H1 (cell line): ENCODE measurements at regions not wholly inside any gene's neighbourhood (a gene's known extent, or its start where the extent isn't known, plus 50 kb on each side); places are given as distances from the start of the nearest gene placed in this dataset.

Source experiments
- BCL11A ChIP-seq, 2 experiments: IDR thresholded peaks; one replicate each; pipeline ENCODE4 v1.6.1; 2011; ENCODE audit warnings: low read depth in 2 of 2, low read length in 2 of 2, mild to moderate bottlenecking in 2 of 2
- EZH2 ChIP-seq: fragments of 200-600 bp; sonication (generic); IDR thresholded peaks from 2 replicates; pipeline ENCODE4 v1.7.1; 2012; ENCODE audit warnings: low read depth, mild to moderate bottlenecking, moderate library complexity, low read length, inconsistent platforms; ENCODE audit not compliant: severe bottlenecking
- NANOG ChIP-seq: IDR thresholded peaks from 2 replicates; pipeline ENCODE4 v1.6.1; 2011; ENCODE audit warnings: low read length, low read depth, mild to moderate bottlenecking, inconsistent platforms; ENCODE audit not compliant: insufficient read depth, poor library complexity, severe bottlenecking
- TF ChIP-seq, protein P1 (sequence below): fragments of 300-600 bp; sonication (generic); IDR thresholded peaks from 2 replicates; pipeline ENCODE4 v1.7.1; 2012; ENCODE audit warnings: low read length, moderate library complexity, mild to moderate bottlenecking, inconsistent platforms; ENCODE audit not compliant: insufficient replicate concordance
- TF ChIP-seq, protein P2 (sequence below): IDR thresholded peaks from 2 replicates; pipeline ENCODE4 v1.6.1; 2012; ENCODE audit warnings: low read length, inconsistent platforms

DNA sequence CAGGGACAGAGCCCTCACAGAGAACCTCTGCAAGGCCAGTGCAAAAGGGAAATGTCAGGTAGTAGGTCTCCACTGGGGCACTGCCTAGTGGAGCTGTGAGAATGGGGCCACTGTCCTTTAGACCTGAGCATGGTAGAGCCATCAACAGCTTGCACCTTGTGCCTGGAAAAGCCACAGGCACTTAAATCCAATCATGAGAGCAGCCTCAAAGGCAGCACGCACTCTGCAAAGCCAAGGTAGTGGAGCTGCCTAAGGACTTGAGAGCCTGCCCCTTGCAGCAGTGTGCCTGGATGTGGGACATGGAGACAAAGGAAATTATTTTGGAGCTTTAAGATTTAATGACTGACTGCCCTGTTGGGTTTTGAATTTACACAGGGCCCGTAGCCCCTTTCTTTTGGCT, 918.5 kb upstream of the POT1 start (continued):
- TF ChIP-seq, protein P1, sequence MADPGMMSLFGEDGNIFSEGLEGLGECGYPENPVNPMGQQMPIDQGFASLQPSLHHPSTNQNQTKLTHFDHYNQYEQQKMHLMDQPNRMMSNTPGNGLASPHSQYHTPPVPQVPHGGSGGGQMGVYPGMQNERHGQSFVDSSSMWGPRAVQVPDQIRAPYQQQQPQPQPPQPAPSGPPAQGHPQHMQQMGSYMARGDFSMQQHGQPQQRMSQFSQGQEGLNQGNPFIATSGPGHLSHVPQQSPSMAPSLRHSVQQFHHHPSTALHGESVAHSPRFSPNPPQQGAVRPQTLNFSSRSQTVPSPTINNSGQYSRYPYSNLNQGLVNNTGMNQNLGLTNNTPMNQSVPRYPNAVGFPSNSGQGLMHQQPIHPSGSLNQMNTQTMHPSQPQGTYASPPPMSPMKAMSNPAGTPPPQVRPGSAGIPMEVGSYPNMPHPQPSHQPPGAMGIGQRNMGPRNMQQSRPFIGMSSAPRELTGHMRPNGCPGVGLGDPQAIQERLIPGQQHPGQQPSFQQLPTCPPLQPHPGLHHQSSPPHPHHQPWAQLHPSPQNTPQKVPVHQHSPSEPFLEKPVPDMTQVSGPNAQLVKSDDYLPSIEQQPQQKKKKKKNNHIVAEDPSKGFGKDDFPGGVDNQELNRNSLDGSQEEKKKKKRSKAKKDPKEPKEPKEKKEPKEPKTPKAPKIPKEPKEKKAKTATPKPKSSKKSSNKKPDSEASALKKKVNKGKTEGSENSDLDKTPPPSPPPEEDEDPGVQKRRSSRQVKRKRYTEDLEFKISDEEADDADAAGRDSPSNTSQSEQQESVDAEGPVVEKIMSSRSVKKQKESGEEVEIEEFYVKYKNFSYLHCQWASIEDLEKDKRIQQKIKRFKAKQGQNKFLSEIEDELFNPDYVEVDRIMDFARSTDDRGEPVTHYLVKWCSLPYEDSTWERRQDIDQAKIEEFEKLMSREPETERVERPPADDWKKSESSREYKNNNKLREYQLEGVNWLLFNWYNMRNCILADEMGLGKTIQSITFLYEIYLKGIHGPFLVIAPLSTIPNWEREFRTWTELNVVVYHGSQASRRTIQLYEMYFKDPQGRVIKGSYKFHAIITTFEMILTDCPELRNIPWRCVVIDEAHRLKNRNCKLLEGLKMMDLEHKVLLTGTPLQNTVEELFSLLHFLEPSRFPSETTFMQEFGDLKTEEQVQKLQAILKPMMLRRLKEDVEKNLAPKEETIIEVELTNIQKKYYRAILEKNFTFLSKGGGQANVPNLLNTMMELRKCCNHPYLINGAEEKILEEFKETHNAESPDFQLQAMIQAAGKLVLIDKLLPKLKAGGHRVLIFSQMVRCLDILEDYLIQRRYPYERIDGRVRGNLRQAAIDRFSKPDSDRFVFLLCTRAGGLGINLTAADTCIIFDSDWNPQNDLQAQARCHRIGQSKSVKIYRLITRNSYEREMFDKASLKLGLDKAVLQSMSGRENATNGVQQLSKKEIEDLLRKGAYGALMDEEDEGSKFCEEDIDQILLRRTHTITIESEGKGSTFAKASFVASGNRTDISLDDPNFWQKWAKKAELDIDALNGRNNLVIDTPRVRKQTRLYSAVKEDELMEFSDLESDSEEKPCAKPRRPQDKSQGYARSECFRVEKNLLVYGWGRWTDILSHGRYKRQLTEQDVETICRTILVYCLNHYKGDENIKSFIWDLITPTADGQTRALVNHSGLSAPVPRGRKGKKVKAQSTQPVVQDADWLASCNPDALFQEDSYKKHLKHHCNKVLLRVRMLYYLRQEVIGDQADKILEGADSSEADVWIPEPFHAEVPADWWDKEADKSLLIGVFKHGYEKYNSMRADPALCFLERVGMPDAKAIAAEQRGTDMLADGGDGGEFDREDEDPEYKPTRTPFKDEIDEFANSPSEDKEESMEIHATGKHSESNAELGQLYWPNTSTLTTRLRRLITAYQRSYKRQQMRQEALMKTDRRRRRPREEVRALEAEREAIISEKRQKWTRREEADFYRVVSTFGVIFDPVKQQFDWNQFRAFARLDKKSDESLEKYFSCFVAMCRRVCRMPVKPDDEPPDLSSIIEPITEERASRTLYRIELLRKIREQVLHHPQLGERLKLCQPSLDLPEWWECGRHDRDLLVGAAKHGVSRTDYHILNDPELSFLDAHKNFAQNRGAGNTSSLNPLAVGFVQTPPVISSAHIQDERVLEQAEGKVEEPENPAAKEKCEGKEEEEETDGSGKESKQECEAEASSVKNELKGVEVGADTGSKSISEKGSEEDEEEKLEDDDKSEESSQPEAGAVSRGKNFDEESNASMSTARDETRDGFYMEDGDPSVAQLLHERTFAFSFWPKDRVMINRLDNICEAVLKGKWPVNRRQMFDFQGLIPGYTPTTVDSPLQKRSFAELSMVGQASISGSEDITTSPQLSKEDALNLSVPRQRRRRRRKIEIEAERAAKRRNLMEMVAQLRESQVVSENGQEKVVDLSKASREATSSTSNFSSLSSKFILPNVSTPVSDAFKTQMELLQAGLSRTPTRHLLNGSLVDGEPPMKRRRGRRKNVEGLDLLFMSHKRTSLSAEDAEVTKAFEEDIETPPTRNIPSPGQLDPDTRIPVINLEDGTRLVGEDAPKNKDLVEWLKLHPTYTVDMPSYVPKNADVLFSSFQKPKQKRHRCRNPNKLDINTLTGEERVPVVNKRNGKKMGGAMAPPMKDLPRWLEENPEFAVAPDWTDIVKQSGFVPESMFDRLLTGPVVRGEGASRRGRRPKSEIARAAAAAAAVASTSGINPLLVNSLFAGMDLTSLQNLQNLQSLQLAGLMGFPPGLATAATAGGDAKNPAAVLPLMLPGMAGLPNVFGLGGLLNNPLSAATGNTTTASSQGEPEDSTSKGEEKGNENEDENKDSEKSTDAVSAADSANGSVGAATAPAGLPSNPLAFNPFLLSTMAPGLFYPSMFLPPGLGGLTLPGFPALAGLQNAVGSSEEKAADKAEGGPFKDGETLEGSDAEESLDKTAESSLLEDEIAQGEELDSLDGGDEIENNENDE, result no peak
- TF ChIP-seq NANOG, result no peak
- TF ChIP-seq EZH2, result no peak
- no peak for TF ChIP-seq BCL11A (IDR thresholded peaks at IDR 0.05; ENCODE audit: low read depth in 2 of 2, low read length in 2 of 2)
- TF ChIP-seq, protein P2, sequence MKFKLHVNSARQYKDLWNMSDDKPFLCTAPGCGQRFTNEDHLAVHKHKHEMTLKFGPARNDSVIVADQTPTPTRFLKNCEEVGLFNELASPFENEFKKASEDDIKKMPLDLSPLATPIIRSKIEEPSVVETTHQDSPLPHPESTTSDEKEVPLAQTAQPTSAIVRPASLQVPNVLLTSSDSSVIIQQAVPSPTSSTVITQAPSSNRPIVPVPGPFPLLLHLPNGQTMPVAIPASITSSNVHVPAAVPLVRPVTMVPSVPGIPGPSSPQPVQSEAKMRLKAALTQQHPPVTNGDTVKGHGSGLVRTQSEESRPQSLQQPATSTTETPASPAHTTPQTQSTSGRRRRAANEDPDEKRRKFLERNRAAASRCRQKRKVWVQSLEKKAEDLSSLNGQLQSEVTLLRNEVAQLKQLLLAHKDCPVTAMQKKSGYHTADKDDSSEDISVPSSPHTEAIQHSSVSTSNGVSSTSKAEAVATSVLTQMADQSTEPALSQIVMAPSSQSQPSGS, result no peak
